Testis (tissue), 2 donors: ENCODE measurements at regions not wholly inside any gene's neighbourhood (a gene's known extent, or its start where the extent isn't known, plus 50 kb on each side); places are given as distances from the start of the nearest gene placed in this dataset.

ENCODE experiments used
- DNase-seq: peaks from one replicate; pipeline ENCODE4 v3.0.0-alpha.2; 2019
- H3K27ac ChIP-seq, 2 donors: fragments of 200-600 bp; sonication (generic); one replicate each; pipeline ENCODE4 v1.5.1; 2019
- H3K27me3 ChIP-seq: fragments of 200-600 bp; sonication (generic); one replicate; pipeline ENCODE4 v1.5.1; 2019
- H3K36me3 ChIP-seq: fragments of 200-600 bp; sonication (generic); one replicate; pipeline ENCODE4 v1.5.1; 2017; ENCODE audit warnings: low read depth; ENCODE audit errors: missing control alignments
- H3K4me1 ChIP-seq: fragments of 200-600 bp; sonication (generic); one replicate; pipeline ENCODE4 v1.5.1; 2019
- H3K4me3 ChIP-seq, 2 donors: fragments of 200-600 bp; sonication (generic); one replicate each; pipeline ENCODE4 v1.5.1; 2017 to 2019
- H3K9me3 ChIP-seq: fragments of 200-600 bp; sonication (generic); one replicate; pipeline ENCODE4 v1.5.1; 2017
- POLR2A ChIP-seq: fragments of 450-650 bp; IDR thresholded peaks from one replicate; pipeline ENCODE4 v1.6.1; 2017; ENCODE audit warnings: antibody characterized with exemption, mild to moderate bottlenecking, moderate library complexity
- WGBS, 2 donors: methylation state at CpG; one replicate each; pipeline ENCODE4 v1.1.5; 2018; 5-methylcytosine and 5-hydroxymethylcytosine counted together
- intact Hi-C: fragments of 100-400 bp; cut with DNase I; formaldehyde crosslinking; loops from one replicate; pipeline ENCODE4 v1.15.1; 2023; ENCODE audit warnings: low total_unique reads
- TF ChIP-seq, protein P1 (sequence below), 3 experiments: fragments of 450-650 bp in 2 of 3; fragments of 200-600 bp in 1 of 3; sonication (generic) in 1 of 3; IDR thresholded peaks; one replicate each; pipeline ENCODE4 v1.5.1; 2016 to 2019; ENCODE audit warnings: antibody characterized with exemption in 3 of 3, mild to moderate bottlenecking in 2 of 3, moderate library complexity in 1 of 3

DNA sequence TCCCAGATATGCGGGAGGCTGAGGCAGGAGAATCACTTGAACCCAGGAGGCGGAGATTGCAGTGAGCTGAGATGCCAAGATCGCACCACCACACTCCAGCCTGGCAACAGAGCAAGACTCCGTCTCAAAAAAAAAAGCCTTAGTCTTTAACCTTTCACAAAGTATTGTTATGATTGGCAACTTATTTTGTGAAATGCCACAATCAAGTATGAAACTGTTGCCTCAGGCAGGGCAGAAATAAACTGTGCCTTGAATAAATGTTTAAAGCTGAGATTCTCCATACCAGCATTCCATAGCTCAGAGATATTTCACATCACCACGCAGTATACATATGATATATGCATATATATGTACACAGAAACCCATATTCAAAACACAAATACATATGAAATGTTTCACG is 120.1 kb upstream of the CCDC28A start:
- no peak for TF ChIP-seq POLR2A
- TF ChIP-seq, protein P1, sequence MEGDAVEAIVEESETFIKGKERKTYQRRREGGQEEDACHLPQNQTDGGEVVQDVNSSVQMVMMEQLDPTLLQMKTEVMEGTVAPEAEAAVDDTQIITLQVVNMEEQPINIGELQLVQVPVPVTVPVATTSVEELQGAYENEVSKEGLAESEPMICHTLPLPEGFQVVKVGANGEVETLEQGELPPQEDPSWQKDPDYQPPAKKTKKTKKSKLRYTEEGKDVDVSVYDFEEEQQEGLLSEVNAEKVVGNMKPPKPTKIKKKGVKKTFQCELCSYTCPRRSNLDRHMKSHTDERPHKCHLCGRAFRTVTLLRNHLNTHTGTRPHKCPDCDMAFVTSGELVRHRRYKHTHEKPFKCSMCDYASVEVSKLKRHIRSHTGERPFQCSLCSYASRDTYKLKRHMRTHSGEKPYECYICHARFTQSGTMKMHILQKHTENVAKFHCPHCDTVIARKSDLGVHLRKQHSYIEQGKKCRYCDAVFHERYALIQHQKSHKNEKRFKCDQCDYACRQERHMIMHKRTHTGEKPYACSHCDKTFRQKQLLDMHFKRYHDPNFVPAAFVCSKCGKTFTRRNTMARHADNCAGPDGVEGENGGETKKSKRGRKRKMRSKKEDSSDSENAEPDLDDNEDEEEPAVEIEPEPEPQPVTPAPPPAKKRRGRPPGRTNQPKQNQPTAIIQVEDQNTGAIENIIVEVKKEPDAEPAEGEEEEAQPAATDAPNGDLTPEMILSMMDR (IDR thresholded peaks at IDR 0.05): no peak
- no peaks in the 10 kb centered on the region for H3K27me3 ChIP-seq
- no peaks in the 10 kb centered on the region for H3K9me3 ChIP-seq
- no peak for DNase-seq
- H3K4me1 ChIP-seq: no peaks in the 10 kb centered on the region
- H3K36me3 ChIP-seq: no peaks in the 10 kb centered on the region
- no peak overlapping the region for H3K4me3 ChIP-seq
- H3K27ac ChIP-seq: no peak overlapping the region
- WGBS, 2 donors: 84 to 90% methylated on average over 6 of the region's 6 CpGs
- intact Hi-C loops: no loop called here

DNA sequence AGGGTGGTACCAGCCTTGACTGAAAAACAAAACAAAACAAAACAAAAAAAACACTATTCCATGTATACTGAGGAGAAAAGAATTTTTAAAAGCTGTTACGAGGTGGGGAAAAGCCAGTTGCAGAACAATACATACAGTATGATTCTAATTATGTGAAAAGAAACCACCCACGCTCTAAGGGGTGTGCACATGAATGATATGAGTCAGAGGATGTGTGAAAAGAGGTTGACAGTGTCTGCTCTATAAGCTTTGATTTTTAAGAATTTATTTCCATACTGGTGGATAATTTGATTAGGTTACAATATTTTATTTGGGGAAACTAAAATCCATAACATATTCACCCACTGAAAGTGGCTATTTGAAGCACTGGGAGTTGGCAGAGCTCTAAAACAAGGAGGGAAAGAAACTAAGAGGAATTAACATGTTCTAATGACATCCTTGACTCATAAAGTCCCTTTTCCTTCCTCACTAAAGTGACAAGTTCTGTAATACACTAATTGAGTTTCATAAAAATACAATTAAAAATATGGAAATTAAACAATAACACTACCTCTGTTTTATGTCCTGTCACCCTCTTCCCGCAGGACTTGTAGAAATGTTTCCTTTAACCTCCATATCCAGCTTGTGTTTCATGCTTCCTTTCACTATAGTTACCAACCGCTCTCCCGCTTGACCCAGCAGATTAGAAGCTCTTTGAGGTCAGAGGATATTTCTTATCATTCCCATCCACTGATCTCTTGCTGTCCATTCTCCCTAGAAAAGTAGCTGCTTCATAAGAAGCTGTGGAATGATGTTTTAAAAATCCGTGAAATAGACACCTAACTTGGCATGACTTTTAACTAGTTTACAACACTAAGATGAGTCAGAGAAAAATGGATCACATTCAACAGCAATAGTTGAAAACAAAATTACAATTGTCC is 118.6 kb upstream of the CCDC28A start:
- WGBS, 2 donors: 84 to 85% methylated on average over 6 of the region's 6 CpGs

DNA sequence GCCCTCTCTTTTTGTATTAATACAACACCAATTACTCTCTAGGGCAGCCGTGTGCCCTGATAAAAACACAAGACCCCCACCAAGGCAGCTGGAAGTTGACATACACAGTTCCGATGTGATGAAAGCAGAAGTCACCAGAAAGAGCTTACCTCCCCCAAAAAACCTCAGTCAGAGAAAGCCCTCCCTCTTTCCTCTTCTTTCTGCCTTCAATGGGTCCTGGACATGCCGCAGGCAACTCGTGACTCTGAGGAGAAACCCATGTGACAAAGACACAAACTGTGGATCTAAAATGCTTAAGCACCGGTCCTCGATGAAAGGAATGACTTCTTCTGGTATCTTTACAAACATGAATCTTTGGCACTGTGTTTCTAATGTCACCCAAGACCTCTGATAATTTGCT is 117.7 kb upstream of the CCDC28A start:
- no peaks in the 10 kb centered on the region for H3K9me3 ChIP-seq
- no peaks in the 10 kb centered on the region for H3K27me3 ChIP-seq
- intact Hi-C loops: no loop called here
- no peak overlapping the region for H3K4me3 ChIP-seq
- no peaks in the 10 kb centered on the region for H3K36me3 ChIP-seq
- DNase-seq: no peak
- H3K27ac ChIP-seq: no peak overlapping the region
- TF ChIP-seq, protein P1 (IDR thresholded peaks at IDR 0.05): no peak
- no peak for TF ChIP-seq POLR2A
- 81 to 88% methylated on average over 6 of the region's 6 CpGs for WGBS, 2 donors
- no peaks in the 10 kb centered on the region for H3K4me1 ChIP-seq

More for the DNA sequence above, 118.6 kb upstream of the CCDC28A start:
- intact Hi-C loops: no loop called here
- no peak for DNase-seq
- no peak overlapping the region for H3K4me3 ChIP-seq
- H3K9me3 ChIP-seq: no peaks in the 10 kb centered on the region
- no peak overlapping the region for H3K27ac ChIP-seq
- TF ChIP-seq, protein P1 (IDR thresholded peaks at IDR 0.05): no peak
- TF ChIP-seq POLR2A: no peak
- no peaks in the 10 kb centered on the region for H3K27me3 ChIP-seq
- no peaks in the 10 kb centered on the region for H3K4me1 ChIP-seq
- no peaks in the 10 kb centered on the region for H3K36me3 ChIP-seq

DNA sequence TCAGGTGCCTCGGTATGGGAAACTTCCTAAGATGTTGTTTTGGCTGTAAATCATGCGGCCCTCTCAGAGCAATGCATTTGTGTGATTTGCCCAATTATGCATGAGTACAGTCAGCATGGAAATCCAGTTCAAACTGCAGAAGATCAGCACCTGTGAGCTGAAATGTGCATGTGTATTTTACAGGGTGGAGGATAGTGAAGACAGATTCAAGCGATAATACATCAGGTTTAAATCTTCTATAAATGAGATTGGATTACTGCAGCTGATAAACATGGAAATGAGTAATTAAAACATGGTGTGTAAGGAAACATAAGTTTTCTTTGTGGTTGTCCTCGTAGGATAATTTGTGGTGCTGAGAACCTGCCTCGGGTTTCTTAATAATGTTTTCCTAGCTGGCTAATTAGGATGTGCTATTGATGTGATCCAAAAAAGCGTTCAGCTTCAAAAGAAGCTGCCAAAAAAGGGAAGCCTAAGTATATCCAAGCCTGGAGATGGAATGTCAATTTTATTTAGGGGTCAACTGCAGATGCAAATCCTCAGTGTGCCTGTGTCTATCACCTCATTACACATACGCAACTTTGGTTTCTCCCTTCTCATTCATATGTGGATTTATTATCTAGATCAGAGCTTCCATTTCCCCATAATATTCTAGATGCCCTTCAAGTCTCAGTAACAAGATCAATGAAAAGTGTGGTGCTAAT is 117.1 kb upstream of the CCDC28A start:
- 59 to 68% methylated on average over 7 of the region's 7 CpGs for WGBS, 2 donors
- TF ChIP-seq, protein P1 (IDR thresholded peaks at IDR 0.05): no peak
- no peak for TF ChIP-seq POLR2A
- H3K36me3 ChIP-seq: no peaks in the 10 kb centered on the region
- no peaks in the 10 kb centered on the region for H3K9me3 ChIP-seq
- H3K4me1 ChIP-seq: no peaks in the 10 kb centered on the region
- no peak overlapping the region for H3K4me3 ChIP-seq
- no peak overlapping the region for H3K27ac ChIP-seq
- intact Hi-C loops: no loop called here
- DNase-seq: no peak
- H3K27me3 ChIP-seq: no peaks in the 10 kb centered on the region
